HCT116 (cell line): ENCODE measurements at regions not wholly inside any gene's neighbourhood (a gene's known extent, or its start where the extent isn't known, plus 50 kb on each side); places are given as distances from the start of the nearest gene placed in this dataset.

Source experiments
- ATAC-seq: fragments of 200-7000 bp; cut with Tn5 transposase; 2 replicates; pipeline ENCODE4 v1.9.1; 2020; ENCODE audit warnings: mild to moderate bottlenecking, moderate library complexity
- BruUV-seq: library from RNA; stranded (reverse); fragments of 400-500 nt; replicated peaks from 2 replicates; lab custom pipeline; 2021; lab: Mats Ljungman, UMichigan
- CTCF ChIA-PET: fragments of 300-600 bp; sonication (Branson Sonifier 250); formaldehyde crosslinking; loops from one replicate; lab custom pipeline; 2021; ENCODE audit warnings: antibody characterized with exemption; lab: Charles Lee
- POLR2A ChIA-PET: fragments of 300-600, 350-600 bp; sonication (Branson Sonifier 250); formaldehyde crosslinking; loops from one replicate; lab custom pipeline; 2021; ENCODE audit warnings: antibody characterized with exemption; lab: Charles Lee
- RAD21 ChIA-PET, 2 experiments: fragments of 300-600 bp; sonication (Branson Sonifier 250); formaldehyde crosslinking; loops; one replicate each; lab custom pipeline; 2023; ENCODE audit warnings: low total read pairs in 2 of 2; ENCODE audit not compliant: uncharacterized antibody in 2 of 2, unreplicated experiment in 2 of 2, low non-redundant PET in 1 of 2; lab: Charles Lee
- DNase-seq: peaks from one replicate; pipeline ENCODE4 v3.0.0-alpha.2; 2010; ENCODE audit warnings: low read depth, low spot score
- H2AFZ ChIP-seq: fragments of 200-600 bp; shearing (Covaris generic), sonication (generic); 2 replicates; pipeline ENCODE4 v1.6.1; 2017; ENCODE audit warnings: low read depth, mixed run types, mixed read lengths, antibody characterized with exemption, low read length; ENCODE audit not compliant: poor library complexity, severe bottlenecking
- H3K27ac ChIP-seq: 2 replicates; pipeline ENCODE4 v1.5.1; 2012; ENCODE audit warnings: low read depth, low read length
- H3K27me3 ChIP-seq: fragments of 200-600 bp; sonication (generic); 2 replicates; pipeline ENCODE4 v1.6.1; 2016; ENCODE audit warnings: mixed run types, low read length, mixed read lengths; ENCODE audit not compliant: insufficient read depth
- H3K36me3 ChIP-seq, 2 experiments: fragments of 200-500 bp in 1 of 2; fragments of 200-600 bp in 1 of 2; sonication (Bioruptor generic) in 1 of 2; sonication (generic) in 1 of 2; 2 replicates each; pipeline versions ENCODE4 v1.5.1 to v1.6.1; 2014 to 2016; ENCODE audit warnings: low read length in 2 of 2, inconsistent platforms in 1 of 2, mixed read lengths in 1 of 2, mixed run types in 1 of 2; ENCODE audit not compliant: insufficient read depth in 2 of 2, control insufficient read depth in 1 of 2
- H3K4me1 ChIP-seq, 2 experiments: fragments of 200-600 bp in 1 of 2; sonication (generic) in 1 of 2; 2 replicates each; pipeline versions ENCODE4 v1.5.1 to v1.6.1; 2012 to 2017; ENCODE audit warnings: low read length in 2 of 2, inconsistent platforms in 1 of 2, mild to moderate bottlenecking in 1 of 2, mixed read lengths in 1 of 2, mixed run types in 1 of 2, moderate library complexity in 1 of 2; ENCODE audit not compliant: insufficient read depth in 2 of 2, control insufficient read depth in 1 of 2
- H3K4me2 ChIP-seq: fragments of 200-600 bp; sonication (generic); 2 replicates; pipeline ENCODE4 v1.6.1; 2017; ENCODE audit warnings: mixed run types, low read length, mixed read lengths
- H3K4me3 ChIP-seq, 2 experiments: fragments of 200-600 bp in 1 of 2; sonication (generic) in 1 of 2; replicated peaks in 1 of 2; 2 replicates each; pipeline ENCODE4 v1.5.1; 2011 to 2016; ENCODE audit warnings: low read length in 2 of 2, control low read depth in 1 of 2, low read depth in 1 of 2, mild to moderate bottlenecking in 1 of 2, mixed read lengths in 1 of 2, mixed run types in 1 of 2
- H3K79me2 ChIP-seq: fragments of 200-600 bp; sonication (generic); 2 replicates; pipeline ENCODE4 v1.6.1; 2017; ENCODE audit warnings: mild to moderate bottlenecking, mixed run types, low read length, moderate library complexity, mixed read lengths; ENCODE audit not compliant: insufficient read depth
- H3K9ac ChIP-seq: fragments of 200-600 bp; sonication (generic); 2 replicates; pipeline ENCODE4 v1.6.1; 2016; ENCODE audit warnings: low read length, mixed read lengths
- H3K9me2 ChIP-seq: fragments of 200-600 bp; sonication (generic), shearing (Covaris generic); 2 replicates; pipeline ENCODE4 v1.6.1; 2017; ENCODE audit warnings: mixed run types, mild to moderate bottlenecking, moderate library complexity; ENCODE audit not compliant: insufficient read depth
- H3K9me3 ChIP-seq, 2 experiments: fragments of 200-500 bp in 1 of 2; fragments of 200-600 bp in 1 of 2; sonication (Bioruptor generic) in 1 of 2; sonication (generic) in 1 of 2; 2 replicates each; pipeline ENCODE4 v1.6.1; 2014 to 2017; ENCODE audit warnings: low read length in 2 of 2, mixed read lengths in 2 of 2, inconsistent platforms in 1 of 2, low read depth in 1 of 2, mild to moderate bottlenecking in 1 of 2, mixed run types in 1 of 2, moderate library complexity in 1 of 2; ENCODE audit not compliant: control insufficient read depth in 1 of 2, insufficient read depth in 1 of 2
- H4K20me1 ChIP-seq: fragments of 200-600 bp; sonication (generic), shearing (Covaris generic); 2 replicates; pipeline ENCODE4 v1.6.1; 2017; ENCODE audit warnings: mixed run types, mild to moderate bottlenecking, moderate library complexity; ENCODE audit not compliant: insufficient read depth
- CBX3 ChIP-seq: IDR thresholded peaks from 2 replicates; pipeline ENCODE4 v1.6.1; 2012; ENCODE audit warnings: low read depth
- CEBPB ChIP-seq: IDR thresholded peaks from 2 replicates; pipeline ENCODE4 v1.6.1; 2012; ENCODE audit warnings: low read depth
- EGR1 ChIP-seq: IDR thresholded peaks from 2 replicates; pipeline ENCODE4 v1.6.1; 2012; ENCODE audit warnings: low read depth
- ELF1 ChIP-seq: IDR thresholded peaks from 2 replicates; pipeline ENCODE4 v1.6.1; 2012; ENCODE audit warnings: low read depth, borderline replicate concordance
- EZH2 ChIP-seq: fragments of 200-600 bp; sonication (generic); IDR thresholded peaks from 2 replicates; pipeline ENCODE4 v1.6.1; 2017; ENCODE audit warnings: antibody characterized with exemption, mixed run types
- FOSL1 ChIP-seq: IDR thresholded peaks from 2 replicates; pipeline ENCODE4 v1.6.1; 2012; ENCODE audit warnings: low read depth
- POLR2A ChIP-seq: IDR thresholded peaks from 2 replicates; pipeline ENCODE4 v1.7.0; 2011; ENCODE audit warnings: borderline replicate concordance; ENCODE audit not compliant: insufficient read depth, insufficient read length; ENCODE audit errors: extremely low read depth
- TCF7L2 ChIP-seq: IDR thresholded peaks from 2 replicates; pipeline ENCODE4 v1.7.0; 2011; ENCODE audit warnings: borderline replicate concordance, inconsistent platforms; ENCODE audit not compliant: insufficient read depth, insufficient read length; ENCODE audit errors: extremely low read depth
- YY1 ChIP-seq: IDR thresholded peaks from 2 replicates; pipeline ENCODE4 v1.6.1; 2011; ENCODE audit warnings: low read length, low read depth, moderate library complexity, mild to moderate bottlenecking; ENCODE audit not compliant: insufficient replicate concordance; ENCODE audit errors: extremely low read depth
- ZFX ChIP-seq: fragments of 450-650 bp; IDR thresholded peaks from 2 replicates; pipeline ENCODE4 v1.6.1; 2017
- intact Hi-C: fragments of 100-400 bp; cut with micrococcal nuclease; formaldehyde crosslinking; loops from 2 replicates; pipeline ENCODE4 v1.10.0; 2022

DNA sequence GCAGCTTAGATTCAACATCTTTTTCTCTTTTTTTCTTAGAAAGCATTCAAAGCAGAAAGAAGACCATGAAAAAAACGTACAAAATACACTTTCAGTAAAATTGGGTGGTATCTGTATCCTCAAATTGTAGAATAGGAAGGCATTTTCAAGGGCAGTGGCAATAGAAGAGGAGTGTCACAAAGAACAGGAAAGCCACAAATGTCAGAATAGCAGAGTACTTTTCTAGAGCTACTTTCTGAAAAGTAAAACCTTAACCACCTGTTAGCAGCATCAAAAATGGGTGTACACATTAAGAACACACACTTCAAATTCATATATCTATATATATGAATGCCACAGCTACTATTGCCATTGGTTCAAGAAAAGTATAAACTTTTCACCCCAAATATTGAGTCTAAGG, 412.1 kb upstream of the DCN start:
- no TSS peak for BruUV-seq
- Histone ChIP-seq H3K9me3 (no peaks in the 10 kb centered on the region), H4K20me1 (no peaks in the 10 kb centered on the region), H3K79me2 (no peaks in the 10 kb centered on the region), H3K36me3 (no peaks in the 10 kb centered on the region), H3K4me2 (no peak overlapping the region), H3K4me1 (no peaks in the 10 kb centered on the region), H3K27ac (no peak overlapping the region), H3K27me3 (no peaks in the 10 kb centered on the region), H3K9ac (no peak overlapping the region), H3K9me2 (no peaks in the 10 kb centered on the region; the same call in 1 of the 2 replicates), H3K4me3 (no peak overlapping the region), H2AFZ (no peak overlapping the region)
- POLR2A ChIA-PET: no interaction called here
- DNase-seq (no peak), ATAC-seq (no peak)
- RAD21 ChIA-PET: no interaction called here
- no peak for TF ChIP-seq ZFX
- no peak for TF ChIP-seq CBX3
- TF ChIP-seq YY1: no peak
- no peak for TF ChIP-seq CEBPB
- no peak for TF ChIP-seq EGR1
- TF ChIP-seq POLR2A: no peak
- no peak for TF ChIP-seq TCF7L2
- CTCF ChIA-PET: no interaction called here
- intact Hi-C loops: no loop called here

DNA sequence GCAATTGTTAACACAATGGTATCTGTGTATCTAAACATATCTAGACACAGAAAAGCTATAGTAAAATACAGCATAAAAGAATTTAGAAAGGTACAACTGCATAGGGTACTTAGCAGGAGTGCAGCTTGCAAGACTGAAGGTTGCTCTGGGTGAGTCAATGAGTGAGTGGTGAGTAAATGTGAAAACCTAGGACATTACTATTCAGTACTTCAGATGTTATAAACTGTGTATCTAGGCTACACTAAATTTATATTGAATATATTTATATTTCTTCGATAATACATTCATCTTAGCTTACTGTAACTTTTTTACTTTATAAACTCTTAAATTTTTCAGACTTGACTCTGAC, 409.0 kb upstream of the DCN start:
- intact Hi-C loops: no loop called here
- no peak overlapping the region for H2AFZ ChIP-seq
- ATAC-seq: no peak
- H3K4me2 ChIP-seq: no peak overlapping the region
- DNase-seq: no peak
- no peak overlapping the region for H3K4me3 ChIP-seq
- RAD21 ChIA-PET: no interaction called here
- CTCF ChIA-PET: no interaction called here
- H3K27me3 ChIP-seq: no peaks in the 10 kb centered on the region
- H3K36me3 ChIP-seq: no peaks in the 10 kb centered on the region
- H3K79me2 ChIP-seq: no peaks in the 10 kb centered on the region
- no peaks in the 10 kb centered on the region for H3K4me1 ChIP-seq
- H3K27ac ChIP-seq: no peak overlapping the region
- no TSS peak for BruUV-seq
- H3K9me3 ChIP-seq: no peaks in the 10 kb centered on the region
- H4K20me1 ChIP-seq: no peaks in the 10 kb centered on the region
- POLR2A ChIA-PET: no interaction called here
- no peaks in the 10 kb centered on the region; the same call in 1 of the 2 replicates for H3K9me2 ChIP-seq
- no peak overlapping the region for H3K9ac ChIP-seq
- TF ChIP-seq EZH2: no peak
- no peak for TF ChIP-seq TCF7L2
- no peak for TF ChIP-seq ELF1
- TF ChIP-seq ZFX: no peak
- no peak for TF ChIP-seq FOSL1
- TF ChIP-seq, all 23 proteins: peak for 0
